ENCODE measurements at regions not wholly inside any gene's neighbourhood (a gene's known extent, or its start where the extent isn't known, plus 50 kb on each side); places are given as distances from the start of the nearest gene placed in this dataset.
A peak's percentile ranks its signal among the peaks of the same experiment; 100 is the strongest.
"Not testable (repeated sequence)": the region's sequence is repeated elsewhere in the genome, so short reads cannot be mapped to it uniquely, and the experiment has no call there.

DNA sequence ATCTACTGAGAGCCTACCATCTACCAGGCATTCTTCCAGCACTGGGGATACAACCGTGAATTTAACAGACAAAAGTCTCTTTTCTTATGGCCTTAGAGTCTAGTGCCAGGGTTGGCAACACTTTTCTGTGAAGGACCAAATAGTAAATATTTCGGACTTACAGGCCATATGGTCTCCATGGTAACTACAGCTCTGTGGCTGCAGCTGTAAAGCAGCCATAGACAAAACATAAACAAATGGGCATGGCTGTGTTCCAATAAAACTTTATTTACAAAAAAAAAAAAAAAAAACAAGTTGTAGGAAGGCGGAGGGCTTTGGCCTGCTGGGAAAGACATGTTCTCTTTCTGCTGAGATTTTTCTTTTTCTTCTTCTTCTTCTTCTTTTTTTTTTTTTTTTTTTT, 98.7 kb downstream of the ABCC12 start:
- no peak for DNase-seq (ENCODE audit: low spot score)

DNA sequence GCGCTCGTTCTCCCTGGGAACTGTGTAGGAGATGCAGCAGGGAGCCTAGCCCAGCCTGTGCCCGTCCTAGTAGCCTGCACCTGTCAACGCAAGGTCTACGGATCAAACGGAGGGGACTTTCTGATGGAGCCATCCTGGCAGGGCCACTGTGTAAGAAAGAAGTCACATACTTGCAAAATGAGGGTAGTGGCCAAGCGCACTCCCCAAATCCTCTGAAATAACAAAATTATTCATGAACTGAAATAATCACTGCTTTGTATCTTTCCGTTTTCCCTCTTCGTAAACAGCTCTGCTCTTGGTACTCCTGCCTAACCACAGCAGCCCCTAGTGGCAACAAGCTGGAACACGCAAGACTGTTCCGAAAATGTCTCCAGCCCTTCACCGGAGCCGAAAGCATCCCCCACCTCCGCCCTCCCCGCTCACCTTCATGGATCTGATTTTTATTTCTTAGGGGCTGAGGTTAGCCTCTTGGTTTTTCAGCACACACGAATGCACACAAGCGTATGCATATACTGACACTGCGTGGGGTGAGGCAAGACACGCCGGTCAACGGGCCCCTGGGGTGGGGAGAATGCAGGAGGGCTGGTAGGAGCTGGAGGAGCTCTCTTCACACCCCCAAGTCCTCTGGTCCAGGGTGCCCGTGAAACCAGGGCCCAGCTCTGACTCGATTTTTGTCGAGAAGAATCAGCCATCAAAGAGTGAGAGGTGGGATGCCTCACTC, 100.8 kb downstream of the ABCC12 start:
- DNase-seq (ENCODE audit: low spot score): no peak

DNA sequence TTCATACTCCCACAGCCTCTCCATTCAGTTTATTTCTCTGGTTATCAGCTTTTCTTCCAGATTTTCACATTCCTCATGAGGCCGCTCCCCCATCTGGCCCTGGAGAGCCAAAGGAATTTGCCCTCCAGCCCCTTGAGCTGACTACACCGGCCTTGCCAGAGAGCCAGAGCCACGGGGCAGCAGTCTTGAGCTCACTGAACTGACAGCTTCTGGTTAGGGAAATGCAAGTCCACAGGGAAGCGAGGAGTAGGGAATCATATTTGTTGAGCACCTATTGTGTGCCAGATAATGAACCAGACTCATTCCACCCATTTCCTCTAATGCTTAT, 102.4 kb downstream of the ABCC12 start:
- no peak for DNase-seq (ENCODE audit: low spot score)

DNA sequence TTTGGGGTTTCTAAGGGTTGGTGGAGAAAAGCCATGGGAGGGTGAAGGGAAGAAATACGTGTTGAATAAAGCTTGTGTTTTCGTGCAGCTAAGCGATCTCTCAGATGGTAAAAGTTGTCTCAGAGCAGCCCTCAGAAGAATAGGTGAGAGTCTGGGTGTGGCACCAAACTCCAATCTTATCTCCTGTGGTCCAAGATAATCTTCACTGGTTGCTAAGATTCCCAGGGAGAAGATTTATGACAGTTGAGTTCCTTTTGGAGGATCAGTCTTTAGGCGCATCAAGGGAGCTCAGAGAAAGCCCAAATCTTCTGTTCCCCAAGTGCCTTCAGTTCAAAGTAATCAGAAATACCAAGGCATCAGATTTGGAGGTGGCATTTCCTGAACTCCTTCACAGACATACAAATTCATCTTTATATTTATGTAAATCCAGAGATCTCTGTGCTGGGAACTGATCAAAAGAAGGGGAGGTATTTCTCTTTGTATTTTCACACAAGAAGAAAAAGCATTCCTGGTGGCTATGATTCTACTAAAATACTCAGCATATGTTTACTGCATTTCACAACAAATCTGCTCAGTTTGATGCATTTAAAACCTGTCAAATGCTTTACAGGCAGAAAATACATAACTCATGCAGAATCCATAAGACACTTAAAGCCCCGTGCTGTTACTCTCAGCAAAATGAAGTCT, 102.9 kb downstream of the ABCC12 start:
- DNase-seq (ENCODE audit: low spot score): no peak

DNA sequence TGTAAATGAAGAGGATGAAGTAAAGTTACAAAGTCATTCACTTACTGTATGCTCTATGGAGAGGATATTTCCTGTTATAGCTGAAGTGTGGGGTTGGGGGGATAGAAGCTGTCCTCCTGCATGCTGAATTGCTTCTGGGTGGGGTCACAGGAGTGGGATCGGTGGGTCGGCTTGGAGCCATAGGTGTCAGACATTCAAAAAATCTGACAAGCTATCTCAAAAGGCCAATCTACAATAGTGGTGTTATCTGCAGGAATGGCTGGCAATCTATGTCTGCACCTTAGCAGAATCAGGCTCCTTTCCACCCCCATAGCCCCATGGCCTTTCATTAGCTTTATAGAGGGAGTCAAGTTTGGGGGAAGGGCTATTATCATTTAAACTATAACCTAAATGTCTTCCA, 104.9 kb downstream of the ABCC12 start:
- no peak for DNase-seq (ENCODE audit: low spot score)

DNA sequence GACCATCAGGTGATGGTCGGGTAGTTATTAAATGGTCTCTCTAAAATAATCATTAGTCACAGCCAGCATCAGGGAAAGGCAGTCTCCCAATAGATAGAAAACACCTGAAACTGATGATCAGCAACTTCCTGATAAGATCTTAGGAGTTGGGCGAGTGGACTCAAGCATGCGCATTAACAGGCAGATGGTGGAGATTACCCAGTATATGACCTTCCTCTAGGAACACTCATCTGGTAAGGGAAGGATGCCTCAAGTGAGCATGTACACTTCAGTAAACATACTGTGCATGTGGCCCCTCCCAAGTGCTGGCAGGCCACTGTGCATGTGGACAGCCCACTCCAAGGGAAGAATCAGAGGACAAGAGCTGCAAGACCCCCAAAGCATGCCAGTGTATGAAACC, 105.9 kb downstream of the ABCC12 start:
- no peak for DNase-seq (ENCODE audit: low spot score)

DNA sequence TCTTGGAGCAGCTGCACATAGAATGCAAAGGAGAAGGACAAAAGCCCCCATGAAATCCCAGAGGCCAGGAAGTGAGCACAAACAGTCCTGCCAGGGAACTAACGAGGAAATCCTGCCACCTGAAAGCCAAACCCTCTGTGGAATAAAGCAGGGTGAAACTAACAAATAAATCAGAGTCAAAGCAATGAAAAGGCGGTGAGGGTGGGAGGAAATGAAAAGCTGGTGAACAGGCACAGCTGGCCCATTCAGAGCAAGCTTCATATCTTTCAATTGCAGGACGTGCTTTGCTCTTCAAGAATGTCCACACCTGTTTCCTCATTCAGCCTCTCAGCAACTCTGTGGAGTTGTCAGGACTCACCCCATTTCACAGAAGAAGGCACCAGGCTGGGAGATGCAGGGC, 108.1 kb downstream of the ABCC12 start:
- DNase-seq (ENCODE audit: low spot score): no peak

DNA sequence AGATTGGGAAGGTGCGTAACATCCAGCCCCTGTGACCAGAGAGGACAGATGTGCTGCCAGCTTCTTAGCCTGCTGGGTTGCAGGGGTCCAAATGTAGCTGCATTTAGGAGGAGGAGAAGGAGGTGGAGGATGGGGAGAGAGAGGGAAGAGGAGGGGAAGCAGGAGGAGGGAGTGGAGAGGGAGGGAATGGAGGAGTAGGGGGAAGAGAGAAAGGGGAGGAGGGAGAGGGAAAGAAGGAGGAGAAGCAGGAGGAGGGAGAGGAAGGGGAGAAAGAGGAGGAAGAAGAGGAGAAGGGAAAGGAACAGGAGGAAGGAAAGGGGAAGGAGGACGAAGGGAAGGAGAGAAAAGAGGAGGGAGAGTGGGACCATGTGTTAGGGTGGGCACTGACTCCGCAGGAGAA, 108.6 kb downstream of the ABCC12 start:
- no peak for DNase-seq (ENCODE audit: low spot score)

DNA sequence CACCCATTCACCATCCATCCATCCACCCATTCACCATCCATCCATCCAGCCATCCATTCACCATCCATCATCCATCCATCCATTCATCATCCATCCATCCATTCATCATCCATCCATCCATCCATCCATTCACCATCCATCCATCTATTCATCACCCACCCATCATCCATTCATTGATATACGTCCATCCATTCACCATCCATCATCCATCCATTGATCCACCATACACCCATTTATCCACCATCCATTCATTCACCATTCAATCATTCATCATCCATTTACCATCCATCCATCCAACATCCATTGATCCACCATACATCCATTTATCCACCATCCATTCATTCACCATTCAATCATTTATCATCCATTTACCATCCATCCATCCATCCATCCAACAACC, 111.7 kb downstream of the ABCC12 start:
- no peak for DNase-seq (ENCODE audit: low spot score)

DNA sequence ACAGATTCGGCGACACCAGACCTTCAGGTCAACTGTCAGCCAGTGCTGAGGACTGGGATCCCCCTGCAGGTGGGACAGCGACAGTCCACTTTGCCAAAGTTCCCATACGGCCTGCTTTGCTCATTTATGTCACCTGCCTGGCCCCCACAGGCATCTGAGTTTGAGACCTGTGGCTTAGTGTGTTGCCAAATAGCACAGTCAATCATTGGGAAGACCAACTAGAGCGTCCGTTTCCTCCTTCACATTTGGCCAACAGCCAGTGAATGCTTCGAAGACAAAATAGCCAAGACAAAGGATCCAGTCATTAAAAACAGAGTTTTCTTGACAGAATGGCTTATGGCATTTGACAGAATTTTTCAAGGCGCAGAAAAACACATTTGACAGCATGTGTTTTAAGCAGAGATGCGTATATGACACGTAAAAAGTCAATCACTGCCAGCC, 113.8 kb downstream of the ABCC12 start:
- DNase-seq (ENCODE audit: low spot score): no peak

DNA sequence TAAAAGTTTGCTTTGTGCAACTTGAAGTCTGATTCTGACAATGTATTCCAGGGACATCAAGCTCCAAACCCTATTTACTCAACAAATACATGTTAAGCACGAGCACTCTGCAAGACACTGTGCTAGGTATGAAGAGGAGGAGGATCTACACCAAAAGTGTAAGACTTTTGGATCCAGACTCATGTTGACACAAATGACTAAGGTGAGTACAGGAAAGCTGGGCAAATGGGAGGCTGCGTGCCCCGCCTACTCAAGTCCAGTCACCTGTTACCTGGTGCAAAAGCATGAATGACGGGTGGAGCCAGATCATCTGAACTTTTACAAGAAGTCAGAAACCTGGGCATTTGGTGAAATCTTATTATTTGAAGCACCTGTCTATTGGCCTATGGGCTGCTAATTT, 120.7 kb downstream of the ABCC12 start:
- DNase-seq (ENCODE audit: low spot score): no peak

DNA sequence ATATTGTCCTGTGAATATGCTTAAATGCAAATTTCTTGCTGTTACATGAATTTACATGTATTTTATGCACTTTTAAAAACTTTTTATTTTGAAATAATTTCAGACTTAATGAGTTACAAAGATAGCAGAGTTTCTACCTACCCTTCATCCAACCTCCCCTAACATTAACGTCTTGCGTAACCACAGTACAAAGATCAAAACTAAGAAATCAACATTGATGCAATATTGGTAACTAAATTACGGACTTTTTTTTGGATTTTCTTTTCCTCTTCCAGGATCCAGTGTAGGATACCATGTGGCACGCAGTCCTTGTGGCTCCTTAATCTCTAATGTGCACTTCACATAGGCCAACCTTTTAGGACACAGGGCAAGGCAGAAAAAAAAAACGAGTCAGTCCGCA, 124.9 kb downstream of the ABCC12 start:
- no peak for DNase-seq (ENCODE audit: low spot score)

DNA sequence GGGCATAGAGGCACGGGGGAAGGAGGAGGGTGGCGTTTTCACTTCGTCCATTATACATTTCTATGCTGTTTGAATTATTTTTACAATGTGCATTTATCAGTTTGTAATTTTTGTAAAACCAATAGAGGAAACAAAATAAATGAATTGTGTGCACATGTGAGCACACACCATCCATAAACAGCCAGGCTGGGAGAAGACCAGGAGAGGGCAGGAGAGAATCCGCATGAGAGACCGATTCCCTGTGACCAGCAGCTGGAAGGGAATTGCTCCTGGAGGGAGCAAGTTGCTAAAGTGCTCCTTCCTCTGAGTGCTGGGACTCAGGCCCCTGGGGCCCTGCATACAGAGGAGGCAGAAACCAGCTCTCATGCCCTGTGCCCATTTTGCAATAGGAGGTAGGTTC, 126.0 kb downstream of the ABCC12 start:
- DNase-seq (ENCODE audit: low spot score): no peak

DNA sequence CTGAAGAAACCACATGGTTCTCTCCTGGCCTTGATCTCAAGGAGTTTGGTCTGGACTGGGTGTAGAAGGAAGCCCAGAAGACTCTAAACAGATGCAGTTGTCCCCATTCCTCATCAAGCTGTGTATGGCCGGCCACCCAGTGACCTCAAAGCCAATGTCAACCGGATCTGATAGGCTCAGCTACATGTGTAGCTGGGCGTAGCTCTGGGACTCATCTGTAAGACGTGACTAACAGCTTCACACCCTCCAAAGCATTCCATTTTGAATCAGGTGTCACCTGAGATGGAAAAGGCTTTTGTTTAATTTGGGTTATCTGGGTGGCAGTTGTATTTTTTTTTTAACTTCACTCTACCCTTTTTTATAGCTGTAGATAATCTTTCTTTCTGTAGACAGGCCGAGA, 130.4 kb downstream of the ABCC12 start:
- DNase-seq (ENCODE audit: low spot score): peak; percentile 14

DNA sequence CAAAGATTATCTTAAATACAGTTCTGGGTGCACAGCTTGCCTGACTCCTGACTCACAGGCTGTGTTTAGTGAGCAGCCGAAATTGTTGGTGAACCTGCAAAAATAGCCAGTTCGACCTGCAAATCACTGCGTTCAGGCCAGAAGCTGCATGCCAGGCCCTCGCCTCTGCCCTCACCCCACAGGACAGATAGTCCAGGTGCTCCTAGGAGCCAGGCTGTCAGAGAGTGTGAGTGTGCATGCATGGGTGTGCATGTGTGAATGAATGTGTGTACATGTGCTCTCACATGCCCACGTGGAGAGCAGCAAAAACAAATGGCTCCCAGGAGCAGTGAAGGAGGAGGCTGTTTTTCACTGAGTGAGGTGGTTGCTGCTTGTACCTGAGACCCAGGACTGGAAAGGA, 131.8 kb downstream of the ABCC12 start:
- peak; percentile 73 for DNase-seq (ENCODE audit: low spot score)

DNA sequence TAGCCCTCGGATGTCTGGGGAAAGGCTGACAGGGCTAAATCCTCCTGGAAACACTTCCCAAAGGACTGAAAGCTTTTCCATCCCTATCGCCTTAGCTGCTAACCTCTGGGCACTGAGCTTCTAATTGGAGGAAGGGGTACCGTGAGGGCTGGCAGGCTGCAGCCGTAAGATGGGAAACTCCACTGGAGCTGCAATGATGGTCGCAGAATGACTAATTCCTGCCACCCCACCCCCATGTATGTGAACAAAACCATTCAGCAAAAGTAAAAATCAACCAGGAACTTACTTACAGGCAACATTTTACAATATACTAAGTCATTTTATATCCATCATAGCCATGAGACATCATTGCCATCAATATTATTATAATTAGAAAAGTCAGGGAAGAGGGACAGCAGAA, 133.3 kb downstream of the ABCC12 start:
- DNase-seq (ENCODE audit: low spot score): no peak

DNA sequence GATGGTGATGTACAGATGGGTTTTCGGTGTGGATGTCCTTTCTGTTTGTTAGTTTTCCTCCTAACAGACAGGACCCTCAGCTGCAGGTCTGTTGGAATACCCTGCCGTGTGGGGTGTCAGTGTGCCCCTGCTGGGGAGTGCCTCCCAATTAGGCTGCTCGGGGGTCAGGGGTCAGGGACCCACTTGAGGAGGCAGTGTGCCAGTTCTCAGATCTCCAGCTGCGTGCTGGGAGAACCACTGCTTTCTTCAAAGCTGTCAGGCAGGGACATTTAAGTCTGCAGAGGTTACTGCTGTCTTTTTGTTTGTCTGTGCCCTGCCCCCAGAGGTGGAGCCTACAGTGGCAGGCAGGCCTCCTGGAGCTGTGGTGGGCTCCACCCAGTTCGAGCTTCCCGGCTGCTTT, 135.2 kb downstream of the ABCC12 start:
- not testable (repeated sequence) for DNase-seq (ENCODE audit: low spot score)

DNA sequence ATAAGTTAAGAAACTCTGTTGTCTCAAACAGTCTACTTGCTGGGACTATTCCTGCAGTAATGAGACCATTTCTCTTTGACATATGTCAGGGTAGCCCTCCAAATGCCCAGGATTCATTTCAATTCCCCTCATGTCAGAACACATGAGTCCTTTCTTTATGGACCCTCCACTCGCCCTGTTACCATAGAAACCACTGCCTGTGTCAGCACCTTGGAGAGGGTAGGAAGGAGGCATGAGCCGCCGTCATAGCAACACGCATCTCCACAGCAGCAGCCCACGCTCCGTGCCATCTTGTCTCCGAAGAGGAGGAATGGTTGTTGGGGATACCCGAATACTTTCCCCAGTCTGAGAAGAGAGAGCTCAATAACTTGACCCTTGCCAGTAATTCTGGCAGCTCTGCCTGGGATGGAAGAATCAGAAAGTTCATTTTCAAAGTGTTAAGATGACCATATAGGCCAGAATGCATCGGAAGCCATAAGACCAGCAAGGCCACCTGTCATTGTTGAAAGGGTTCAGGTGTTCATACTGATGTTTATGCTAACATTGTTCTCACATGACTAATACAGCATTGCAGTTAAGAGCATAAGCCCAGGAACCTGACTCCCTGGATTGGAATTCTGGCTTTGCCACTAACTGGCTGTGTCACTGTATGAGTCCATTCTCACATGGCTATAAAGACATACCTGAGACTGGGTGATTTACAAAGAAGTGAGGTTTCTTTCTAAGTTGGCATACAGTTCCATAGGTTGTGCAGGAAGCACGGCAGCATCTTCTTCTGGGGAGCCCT, 141.3 kb downstream of the ABCC12 start:
- DNase-seq (ENCODE audit: low spot score): no peak

DNA sequence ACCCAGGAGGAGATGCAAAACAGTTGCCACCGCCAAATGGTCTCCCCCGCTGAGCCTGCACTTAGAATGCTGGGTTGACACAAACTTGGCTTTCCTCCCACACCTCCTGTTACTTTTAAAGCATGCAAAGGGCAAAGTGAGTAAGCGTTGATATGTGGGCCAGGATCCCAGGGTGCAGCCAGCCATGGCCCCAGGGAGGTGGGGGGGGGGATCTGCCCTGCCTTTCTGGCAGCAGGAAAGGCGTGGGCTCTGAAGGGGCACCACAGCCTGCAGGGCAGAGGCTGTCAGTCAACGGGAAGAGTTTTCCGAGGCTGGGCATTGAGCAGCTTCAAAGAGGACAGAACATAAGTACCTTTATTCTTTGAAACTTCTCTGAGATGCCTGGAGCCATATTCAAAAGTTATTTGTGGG, 142.3 kb downstream of the ABCC12 start:
- DNase-seq (ENCODE audit: low spot score): no peak

DNA sequence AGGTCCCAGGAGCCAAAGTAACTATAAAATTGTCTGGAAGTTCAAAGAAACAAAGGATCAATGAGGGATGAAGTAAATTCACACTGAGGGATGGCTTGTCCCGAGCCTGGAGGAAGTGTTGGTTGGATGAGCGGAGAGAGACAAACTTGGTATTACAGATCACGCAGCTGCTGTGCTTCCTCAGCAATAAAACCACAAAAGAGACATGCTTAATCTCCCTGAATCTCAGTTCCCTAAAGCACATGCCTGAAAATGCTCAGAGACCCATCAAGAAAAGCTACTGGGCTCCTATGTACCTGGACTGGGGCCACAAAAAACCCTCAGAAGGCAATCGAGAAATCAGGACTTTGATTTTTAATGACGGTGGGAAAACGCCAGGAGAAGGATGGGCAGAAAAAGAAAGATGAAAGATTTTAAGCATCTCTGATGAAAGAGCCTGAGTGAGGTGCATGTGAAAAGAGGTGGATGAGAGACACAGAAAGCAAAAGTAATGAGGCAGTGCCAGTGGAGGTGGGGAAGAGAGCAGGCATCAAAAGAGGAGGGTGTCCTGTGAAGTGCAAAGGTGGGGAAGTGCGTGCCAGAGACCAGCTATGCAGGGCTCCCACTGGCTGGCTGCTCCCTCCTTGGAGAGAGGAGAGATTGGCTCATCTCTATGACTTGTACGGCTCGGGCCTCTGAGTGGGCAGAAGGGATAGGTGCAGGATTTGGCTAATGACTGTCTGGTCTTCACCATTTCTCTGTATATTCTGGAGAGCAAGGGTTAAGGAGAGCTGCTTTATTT, 143.7 kb downstream of the ABCC12 start:
- DNase-seq (ENCODE audit: low spot score): no peak

DNA sequence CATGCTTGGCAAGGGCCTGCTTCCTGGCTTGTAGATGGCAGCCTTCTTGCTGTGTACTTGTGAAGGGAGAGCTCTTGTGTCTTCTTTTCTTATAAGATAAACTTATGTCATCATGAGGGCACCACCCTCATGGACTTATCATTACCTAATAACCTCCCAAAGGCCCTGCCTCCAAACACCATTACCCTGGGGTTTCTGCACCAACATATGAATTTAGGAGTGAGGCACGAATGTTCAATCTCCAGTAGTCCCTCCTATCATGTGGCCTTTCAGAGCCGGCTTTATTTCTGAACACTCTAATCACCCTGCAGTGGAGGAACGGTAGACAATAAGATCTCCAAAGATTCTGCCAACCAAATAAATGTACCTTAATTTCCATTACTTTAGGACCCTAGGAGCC, 144.3 kb downstream of the ABCC12 start:
- DNase-seq (ENCODE audit: low spot score): no peak

All from mesenteric fat pad (tissue), 1 donor.